ENCODE measurements at regions not wholly inside any gene's neighbourhood (a gene's known extent, or its start where the extent isn't known, plus 50 kb on each side); places are given as distances from the start of the nearest gene placed in this dataset.

DNA sequence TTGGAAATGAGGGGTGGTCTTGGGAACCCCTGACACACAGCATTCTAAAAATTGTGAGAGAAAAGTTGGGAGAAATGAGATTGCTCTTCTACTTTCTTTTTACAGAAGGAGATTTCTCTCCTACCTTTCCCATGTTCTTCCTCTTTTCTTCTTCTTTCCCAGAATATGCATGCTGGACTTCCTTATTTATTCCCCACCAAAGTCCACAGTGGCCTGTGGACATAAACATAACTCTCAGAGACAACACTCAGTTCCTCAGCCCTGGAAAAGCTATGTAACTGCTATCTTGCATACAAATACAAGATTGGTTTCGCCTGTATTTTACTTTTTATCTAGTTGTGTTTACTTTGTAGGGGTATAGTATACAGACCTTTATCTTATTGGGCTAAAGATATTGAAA lies 54.6 kb upstream of the C1GALT1 start:
- no peak for DNase-seq

- DNase-seq, result no peak
These were observed 53.0 kb upstream of the C1GALT1 start for GRCh38 chr7:7129381-7129780.

DNA sequence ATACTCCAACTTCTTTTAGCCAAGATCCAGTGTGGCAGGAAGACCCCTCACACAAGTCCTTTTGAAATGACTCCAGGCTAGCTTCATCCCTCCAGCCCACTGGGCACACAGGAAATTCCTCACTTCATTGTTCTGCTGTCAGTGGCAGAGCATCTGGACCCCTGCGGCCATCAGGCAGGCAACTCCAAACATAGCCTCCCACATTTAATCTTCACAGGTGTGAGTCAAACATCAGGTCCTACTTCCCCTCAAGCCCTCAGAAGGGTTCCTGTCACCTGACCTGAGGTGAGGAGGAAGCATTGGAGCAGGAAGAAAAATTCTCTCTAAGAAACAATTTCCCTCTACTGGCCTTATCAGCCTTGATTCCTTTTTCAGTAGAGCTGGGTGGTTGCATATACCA lies 51.1 kb upstream of the C1GALT1 start:
- DNase-seq, result no peak

All from NCI-H82 (cell line).